NCI-H1930 (cell line): ENCODE measurements at regions not wholly inside any gene's neighbourhood (a gene's known extent, or its start where the extent isn't known, plus 50 kb on each side); places are given as distances from the start of the nearest gene placed in this dataset.
A peak's percentile ranks its signal among the peaks of the same experiment; 100 is the strongest.

Experiments used
- DNase-seq, 2 experiments: peaks; one replicate each; lab custom pipeline; 2025; lab: John Stamatoyannopoulos, UW

DNA sequence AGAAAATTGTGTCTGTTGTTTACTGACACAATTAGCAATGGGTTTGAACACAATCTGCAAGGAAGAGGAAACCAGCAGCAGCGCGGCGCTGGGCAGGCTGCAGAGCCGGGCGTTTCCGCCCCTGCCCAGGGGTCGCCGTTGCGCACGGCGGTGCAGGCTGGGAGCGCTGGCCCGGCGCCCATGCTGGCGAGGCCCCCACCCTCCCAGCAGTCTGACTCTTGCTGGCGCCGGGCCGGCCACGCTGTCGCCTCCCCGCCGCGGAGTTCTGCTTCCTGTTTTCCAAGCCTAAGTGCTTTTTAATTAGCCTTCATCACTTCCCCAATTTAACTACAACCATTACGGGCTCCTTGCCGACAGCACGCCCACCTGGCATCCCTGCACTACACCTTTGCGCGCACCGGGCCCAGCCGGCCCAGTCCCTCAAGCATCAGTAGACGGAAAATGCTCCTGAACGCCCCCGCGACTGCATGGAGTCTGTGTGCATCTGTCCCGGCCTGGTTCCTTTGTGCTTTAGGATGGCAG lies 212.1 kb downstream of the GXYLT1 start:
- DNase-seq, result no peak

DNA sequence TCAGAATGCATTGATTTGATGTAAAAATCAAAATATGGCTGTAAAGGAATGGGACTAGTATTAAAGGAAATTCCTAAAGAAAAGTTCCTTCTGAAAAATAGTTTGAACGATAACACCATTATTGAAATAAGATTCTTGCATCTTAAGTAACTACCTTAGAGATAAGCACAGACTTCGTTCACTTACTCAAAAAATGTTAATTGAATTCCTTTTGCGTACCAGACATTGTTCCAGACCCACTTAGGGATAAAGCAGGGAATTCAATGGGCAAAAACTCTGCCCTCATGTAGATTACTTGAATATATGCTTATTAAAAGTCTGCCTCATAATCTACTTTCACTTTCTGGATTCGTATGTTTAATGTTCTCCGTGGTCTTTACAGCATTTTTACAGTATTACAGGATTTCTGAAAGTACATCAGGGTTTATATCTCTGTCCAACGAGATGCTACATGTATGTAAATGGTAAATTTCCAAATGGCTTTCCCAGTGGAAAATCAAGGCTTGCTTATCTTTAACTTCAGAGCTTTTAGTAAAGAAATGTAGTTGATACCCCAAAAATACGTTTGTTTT lies 213.7 kb downstream of the GXYLT1 start:
- DNase-seq, result no peak

DNA sequence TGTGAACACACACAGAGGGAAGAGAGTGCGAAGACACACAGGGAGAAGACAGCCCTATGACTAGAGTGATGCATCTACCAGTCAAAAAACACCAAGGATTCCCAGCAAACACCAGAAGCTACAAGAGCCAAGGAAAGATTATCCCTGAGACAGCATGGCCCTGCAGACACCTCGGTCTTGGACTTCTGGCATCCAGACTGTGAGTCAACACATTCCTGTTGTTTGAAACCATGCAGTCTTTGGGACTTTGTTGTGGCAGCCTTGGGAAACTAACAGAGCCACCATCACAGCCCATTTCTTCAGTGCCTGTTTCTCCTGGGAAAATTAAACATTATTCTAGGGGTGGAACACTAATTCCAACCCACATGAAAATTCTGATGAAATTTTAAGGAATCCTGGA lies 220.6 kb downstream of the GXYLT1 start:
- no peak for DNase-seq

DNA sequence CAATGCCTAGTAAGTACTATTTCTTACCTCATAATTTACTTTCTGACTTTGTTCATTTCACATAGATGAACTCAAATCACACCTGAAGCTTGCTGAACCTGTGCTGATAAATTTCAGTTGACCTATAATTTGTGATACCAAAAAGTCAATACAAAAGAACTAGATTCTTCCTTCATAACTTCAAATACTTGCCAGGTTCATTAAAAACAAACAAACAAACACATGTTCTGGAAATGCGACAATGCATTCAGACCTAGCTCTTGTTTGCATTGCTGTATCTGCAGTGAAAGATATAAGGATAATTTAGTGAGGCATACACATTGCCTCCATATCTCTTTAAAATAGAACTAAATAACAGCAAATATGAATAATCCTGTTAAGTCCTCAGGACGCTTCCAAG lies 221.3 kb downstream of the GXYLT1 start:
- no peak for DNase-seq

DNA sequence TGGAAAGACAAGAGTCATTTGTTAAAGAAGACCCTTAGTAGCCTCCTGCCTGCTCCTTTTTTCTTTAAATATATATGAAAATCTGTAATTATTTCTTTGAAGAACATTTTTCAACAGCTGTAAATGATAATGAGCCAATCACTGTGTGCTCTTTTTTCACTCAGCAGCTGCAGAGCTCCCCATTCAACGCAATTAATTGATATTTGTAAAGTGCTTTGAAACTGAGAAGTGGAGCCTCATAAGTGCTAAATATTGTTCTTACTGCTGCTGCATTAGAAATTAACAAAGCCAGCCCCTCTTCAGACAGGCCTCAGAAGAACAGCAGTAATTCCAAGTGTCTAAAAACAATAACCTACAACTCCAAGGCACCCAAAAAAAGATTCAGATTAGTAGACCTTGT lies 224.3 kb downstream of the GXYLT1 start:
- DNase-seq, result peak in 1 of 2 experiments; percentile 99

DNA sequence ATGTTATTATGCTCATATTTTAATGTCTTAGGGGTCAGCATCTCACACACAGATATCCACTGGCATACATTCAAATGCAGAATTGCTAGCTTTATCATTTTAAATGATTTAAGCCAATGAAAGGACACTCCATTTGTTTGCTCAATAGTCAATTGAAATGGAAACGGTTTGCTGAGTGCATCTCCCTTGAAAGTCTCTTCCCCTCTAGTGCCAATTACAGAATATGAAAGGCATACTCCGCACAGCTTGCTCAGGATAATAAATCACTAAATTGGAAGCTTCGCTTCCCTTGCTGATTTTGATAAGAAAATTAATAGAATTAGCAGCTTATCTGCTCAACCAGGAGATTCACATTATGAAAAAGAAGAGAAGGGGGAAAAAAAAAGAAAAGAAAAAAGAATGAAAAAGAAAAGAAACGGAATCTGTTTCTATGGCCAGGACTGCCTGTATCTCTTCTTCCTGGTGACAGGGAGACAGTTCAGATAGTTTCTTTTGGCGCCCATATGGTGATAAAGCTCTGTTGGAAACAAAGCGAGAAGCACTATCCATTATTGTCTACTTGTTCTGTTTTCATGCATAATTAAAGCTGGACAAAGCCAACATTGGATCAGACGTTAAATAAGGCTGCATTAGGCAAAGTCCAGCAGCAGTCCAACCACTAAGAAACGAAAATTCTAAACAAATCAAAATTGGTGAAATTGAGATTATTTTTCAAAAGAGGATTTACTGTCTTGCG lies 225.0 kb downstream of the GXYLT1 start:
- DNase-seq, result peak; percentile 99

DNA sequence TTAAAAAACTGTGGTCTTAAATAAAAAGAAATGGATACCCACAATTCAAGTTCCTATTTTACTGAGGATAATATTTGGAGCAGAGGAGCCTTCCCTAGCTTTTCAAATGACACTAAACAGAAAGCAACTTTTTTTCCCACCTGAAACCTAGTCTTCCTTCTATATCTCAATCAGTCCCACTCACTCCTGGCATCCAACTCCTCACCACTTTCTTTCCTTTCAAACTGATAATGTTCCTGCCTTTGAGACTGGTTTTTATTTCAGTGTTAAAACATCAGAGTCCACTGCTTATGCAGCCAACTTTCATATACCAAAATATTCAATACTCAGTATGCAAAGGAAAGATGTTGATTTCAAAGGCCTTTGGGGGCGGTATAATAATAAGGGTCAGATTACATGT lies 225.6 kb downstream of the GXYLT1 start:
- no peak for DNase-seq

DNA sequence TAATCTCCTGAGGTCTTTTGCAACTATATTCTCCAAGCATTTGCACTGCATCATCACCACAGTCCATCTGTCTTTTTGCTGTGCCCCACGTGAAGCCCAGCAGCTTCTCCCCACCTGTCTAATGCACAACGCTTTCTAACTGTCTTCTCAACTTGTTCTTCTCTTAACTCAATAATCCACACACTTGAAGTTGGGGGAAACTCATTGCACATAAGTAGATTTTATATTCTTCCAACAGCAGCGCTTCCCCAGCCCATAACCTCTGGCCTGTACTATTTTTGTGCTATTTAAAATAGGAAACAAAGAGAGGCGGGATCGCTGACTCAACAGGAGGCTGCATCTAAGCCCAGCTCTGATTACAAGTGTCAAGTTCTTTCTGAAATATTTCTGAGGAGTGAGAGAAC lies 226.7 kb downstream of the GXYLT1 start:
- DNase-seq, result peak in 1 of 2 experiments; percentile 36

DNA sequence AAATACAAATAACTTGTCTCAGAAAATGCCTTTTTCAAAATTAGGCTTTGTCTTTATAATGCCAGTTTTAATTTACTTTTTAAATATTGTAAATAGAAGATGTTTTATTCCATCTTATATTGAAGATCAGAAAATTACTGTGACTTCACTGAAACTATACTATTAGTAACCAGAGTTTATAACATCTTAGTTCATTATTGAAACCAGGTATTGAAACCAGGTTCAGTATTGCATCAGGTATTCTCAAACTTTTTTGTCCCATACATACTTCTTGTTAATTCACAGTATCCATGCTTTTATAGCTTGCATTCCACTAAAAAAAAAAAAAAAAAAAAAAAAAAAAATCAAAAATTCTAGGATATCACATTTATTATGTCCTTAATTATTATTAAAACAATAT lies 227.5 kb downstream of the GXYLT1 start:
- DNase-seq, result no peak

DNA sequence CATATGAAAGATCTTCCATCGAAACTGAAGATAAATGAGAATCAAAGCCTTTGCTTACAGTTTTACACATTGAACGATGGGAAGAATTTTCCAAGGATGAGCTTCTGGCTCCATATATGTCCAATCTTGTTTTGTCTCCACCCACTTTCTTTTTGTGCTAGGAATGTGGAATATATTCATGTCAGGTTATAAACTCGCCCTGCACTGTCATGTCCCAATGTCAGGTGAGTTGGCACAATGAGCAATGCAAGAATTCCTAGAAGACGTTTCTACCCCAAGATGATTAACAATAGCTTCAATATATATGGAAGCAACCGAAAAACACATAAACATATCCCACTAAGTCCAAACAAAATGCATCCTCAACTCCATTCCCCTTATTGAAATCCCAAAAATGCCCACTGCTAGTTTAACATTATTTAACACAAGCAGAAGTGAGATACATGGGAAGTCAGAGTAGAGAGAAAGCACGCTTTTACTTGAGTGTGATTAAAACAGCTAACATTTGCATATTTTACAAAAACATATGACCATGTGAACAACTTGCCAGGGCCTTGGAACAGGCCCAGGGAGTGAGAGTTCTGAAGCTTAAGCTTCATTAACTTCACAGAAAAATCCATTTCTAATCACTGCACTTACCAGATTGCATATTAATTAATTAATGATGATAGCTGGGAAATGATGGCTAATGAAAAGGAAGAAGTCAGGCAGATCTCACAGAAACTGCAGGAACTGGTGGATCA lies 233.9 kb downstream of the GXYLT1 start:
- no peak for DNase-seq

DNA sequence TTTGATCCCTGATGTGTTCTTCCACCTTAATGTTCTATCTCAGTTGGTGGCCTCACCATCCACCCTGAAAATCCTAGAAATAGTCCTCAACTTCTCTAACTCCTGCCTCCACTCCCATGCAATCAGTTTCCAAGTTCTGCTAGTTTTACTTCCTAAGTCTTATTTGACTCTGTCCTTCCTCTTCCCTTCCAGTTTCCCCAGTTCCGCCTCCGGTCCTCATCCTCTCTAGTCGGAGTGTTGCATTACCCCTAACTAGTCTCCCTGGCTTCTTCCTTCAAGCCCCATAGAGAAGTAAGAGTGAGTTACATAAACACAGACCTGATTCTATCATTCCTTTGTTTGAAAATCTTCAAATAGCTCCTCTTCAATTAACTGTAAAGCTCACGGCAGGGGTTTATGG lies 236.5 kb downstream of the GXYLT1 start:
- no peak for DNase-seq

DNA sequence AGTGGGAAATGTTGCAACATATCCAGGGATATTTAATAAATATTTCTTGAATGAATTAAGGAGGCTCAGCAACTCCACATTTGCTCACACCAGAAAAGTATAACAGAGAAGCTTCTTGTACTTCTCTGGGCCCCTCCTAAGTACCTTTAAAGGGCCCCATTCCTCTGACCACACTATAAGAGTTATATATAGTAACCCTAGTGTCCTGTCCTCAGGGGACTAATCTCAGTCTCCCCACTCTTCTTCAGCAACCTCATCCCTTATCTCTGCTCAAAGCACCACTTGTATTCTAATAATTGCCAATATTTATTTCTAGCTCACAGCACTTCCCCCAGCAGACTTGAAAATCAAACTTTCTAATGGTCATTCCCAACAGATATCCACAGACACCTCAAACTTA lies 237.1 kb downstream of the GXYLT1 start:
- DNase-seq, result no peak

DNA sequence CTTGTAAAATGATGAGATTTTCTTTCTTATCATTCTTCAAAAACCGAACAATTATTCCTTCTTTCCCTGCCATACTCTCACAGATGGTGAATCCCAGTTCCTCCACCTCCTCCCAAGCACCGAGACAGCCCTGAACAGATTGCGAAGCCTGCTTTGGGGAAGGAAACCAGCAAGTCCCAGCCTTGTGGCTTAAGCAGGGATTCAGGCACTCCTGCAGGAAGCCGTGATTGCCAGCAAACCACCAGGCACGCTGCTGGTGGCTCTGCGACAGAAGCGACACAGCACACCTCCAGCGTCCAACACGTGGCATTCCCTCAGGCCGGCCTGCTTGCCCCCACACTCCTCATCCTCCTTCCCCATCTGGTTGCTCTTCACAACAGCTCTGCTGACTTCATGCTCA lies 237.7 kb downstream of the GXYLT1 start:
- DNase-seq, result no peak

DNA sequence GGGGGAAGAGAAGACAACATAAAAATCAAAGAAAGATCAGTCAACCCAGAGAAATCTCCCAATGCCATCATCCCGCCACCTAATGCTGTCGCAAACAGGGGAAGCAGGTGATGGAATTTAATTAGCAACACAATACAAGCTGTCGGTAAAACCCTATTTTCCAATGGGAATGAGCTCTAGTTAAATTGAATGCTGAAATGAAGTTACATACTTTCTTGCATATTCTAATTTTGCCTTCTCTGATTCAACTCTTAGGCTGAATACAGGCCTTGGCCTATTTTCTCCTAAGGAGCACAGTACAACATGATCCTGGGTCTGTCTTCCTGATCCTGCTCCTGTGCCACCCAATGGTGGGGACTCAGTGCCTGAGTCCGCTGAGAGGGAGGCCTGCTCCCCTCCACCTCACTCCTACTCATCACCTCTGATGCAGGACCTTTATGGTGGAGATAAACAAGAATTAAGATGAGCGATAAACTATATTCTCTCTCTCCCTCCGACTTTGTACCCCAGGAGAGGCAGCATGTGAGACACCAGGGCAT lies 238.8 kb downstream of the GXYLT1 start:
- DNase-seq, result no peak

DNA sequence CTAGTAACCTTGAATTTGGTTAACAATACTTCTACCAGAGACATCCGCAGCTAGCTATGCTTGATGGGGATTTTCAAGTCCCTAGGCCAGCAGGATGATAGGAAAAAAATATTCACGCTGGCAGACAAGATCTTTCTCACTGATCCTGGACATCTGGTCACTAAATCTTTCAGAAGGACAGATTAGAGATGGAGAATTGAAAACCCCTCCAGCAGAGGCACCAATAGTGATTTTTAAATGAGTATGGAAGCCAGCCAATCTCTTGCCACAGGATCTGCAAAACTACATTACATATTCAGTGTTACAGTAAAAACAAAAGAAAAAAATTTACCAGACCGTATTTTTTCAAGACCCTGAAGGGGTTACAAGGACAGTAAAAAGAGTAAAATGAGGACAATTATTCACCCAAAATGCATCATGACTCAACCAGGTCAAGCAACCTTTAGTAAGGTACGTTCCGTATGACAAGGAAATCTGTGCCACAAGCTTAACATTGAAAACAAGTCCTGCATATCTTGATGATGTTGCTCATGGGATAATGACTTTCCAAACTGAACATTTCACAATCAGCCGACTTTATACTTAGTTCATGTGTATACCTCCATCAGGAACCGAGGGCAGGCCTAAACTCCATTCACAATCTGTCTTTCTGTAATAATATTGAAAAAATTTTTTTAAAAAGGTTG lies 239.5 kb downstream of the GXYLT1 start:
- DNase-seq, result no peak

DNA sequence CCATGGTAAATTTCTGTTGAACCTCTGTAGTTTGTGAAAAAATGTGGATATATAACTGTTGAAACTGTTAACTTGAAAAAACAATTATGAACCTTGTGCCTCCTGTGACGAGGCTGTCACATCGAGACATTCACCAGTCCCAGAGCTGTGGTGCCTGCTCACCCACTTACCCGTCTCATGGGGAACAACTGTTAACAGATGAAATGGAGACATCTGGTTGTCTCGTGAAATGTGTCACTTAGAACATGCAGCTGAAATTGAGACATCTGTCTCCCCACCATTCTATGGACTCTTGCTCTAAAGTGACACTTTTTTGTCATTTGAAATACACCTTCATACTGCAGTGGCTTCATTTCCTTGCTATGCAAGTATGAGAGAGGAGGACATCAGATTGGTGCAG lies 240.6 kb downstream of the GXYLT1 start:
- DNase-seq, result no peak

DNA sequence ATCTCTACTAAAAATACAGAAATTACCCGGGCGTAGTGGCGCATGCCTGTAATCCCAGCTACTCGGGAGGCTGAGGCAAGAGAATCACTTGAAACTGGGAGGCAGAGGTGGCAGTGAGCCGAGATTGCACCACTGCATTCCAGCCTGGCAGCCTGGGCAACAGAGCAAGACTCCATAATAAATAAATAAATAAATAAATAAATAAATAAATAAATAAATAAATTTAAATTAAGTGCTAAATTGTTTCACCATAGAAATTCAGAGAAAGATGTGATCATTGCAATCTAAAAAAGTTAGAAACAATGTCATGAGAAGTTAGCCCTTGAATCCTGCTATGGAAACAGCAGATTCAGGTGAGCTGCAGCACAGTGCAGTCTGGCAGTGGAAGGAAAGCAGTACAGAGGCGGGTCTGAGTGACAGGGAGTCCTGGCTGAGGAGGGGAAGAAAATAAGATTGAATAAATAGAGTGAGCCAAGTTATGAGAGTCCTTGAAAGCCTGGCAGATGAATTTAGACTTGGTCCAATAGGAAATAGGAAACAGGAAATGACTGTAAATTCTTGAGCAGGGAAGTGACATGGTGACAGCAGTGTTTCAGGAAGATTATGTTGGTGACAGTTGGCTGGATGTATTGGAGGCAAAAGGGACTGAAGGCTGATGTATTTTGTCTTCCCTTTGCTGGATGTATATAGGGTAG lies 241.5 kb downstream of the GXYLT1 start:
- no peak for DNase-seq

DNA sequence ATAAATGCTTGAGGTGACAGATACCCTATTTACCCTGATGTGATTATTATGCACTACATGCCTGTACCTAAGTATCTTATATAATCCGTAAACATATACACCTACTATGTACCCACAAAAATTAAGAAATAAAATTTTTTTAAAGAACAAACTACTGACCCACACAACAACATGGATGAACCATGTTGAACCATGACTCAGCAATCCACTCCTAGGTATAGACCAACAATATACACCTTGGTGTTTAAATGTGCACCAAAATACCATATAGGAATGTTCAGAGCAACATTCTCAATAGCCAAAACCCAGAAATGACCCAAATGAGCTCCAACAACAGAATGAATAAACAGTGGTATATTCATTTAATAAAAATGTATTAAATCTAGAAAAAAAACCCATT lies 245.1 kb downstream of the GXYLT1 start:
- no peak for DNase-seq

DNA sequence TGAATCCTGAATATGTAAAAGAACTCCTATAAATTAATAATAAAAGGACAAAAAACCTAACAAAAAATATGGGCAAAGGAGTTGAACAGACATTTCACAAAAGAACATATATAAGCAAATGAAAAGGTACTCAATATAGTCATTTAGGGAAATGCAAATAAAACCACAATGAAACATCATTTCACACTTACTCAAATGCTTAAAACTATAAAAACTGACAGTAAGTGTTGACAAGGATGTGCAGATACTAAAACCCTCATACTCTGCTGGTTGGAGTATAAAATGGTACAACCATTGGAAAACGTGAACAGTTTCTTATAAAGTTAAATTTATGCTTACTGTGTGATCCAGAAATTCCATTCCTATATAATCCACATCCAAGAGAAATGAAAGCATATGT lies 247.1 kb downstream of the GXYLT1 start:
- no peak for DNase-seq

DNA sequence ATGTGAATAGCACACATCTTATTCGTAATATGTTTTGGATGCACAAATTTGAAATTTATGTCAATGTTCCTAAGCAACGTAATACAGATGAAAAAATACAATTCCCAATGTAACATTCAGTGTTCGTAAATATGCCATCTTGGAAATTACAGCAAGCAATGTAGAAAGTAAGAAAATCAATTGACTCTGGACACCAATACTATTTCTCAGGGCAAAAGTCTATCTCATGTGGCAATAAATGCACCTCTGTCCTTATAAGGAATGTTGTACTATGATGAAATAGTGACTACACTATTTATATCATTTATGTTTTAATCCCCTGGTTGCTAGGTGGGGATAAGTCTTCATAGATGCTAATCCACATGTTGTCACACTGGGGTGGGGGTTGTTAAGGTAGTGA lies 251.2 kb downstream of the GXYLT1 start:
- DNase-seq, result no peak

DNA sequence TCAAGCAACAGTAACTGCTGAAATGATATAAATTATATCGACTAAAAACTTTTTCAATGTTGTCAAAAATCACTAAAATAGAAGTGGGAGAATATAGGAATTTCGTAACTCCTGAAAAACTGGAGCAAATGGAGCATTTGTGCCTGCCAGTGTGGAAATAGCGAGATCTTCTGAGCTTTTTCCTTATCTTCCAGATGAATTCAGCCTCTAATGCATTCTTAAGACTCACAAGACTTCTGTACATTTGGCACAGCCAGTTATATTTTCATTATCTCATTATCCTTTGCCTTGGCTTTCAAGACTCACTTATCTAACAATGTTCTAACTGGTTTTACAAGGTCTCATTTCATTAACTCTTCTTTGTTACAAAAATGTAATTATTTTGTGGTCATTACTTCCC lies 252.4 kb downstream of the GXYLT1 start:
- no peak for DNase-seq

DNA sequence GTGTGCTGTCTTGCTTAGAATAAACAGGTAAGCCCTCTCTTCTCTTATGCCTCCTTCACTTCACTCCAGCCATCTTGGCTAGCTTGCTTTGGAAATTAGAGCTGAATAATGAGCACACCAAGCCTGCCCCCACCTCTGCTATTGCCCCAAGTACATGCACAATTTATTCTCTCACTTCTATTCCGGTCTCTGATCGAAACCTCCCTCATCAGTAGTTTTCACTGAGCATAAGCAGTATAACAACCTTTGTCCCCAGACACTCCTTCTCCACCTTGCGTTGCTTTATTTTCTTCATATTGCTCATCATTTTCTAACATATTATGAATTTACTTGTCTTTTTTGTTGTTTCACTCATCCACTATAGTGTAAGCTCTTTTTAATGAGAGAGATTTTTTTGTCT lies 253.4 kb downstream of the GXYLT1 start:
- no peak for DNase-seq
